H1 (cell line): ENCODE measurements at regions not wholly inside any gene's neighbourhood (a gene's known extent, or its start where the extent isn't known, plus 50 kb on each side); places are given as distances from the start of the nearest gene placed in this dataset.
A peak's percentile ranks its signal among the peaks of the same experiment; 100 is the strongest.

Experiments used
- CTCF ChIA-PET: fragments of 300-600 bp; sonication (Branson Sonifier 250); formaldehyde crosslinking; loops from one replicate; lab custom pipeline; 2021; ENCODE audit not compliant: partially characterized antibody; lab: Charles Lee
- POLR2A ChIA-PET: fragments of 300-600 bp; sonication (Branson Sonifier 250); formaldehyde crosslinking; loops from one replicate; lab custom pipeline; 2021; ENCODE audit warnings: inconsistent platforms; ENCODE audit not compliant: partially characterized antibody; lab: Charles Lee
- DNase-seq, 2 experiments: peaks; one replicate each; pipeline versions ENCODE4 v3.0.0 to v3.0.0-alpha.2; 2010 to 2022; ENCODE audit warnings: low spot score in 2 of 2, low read depth in 1 of 2, mixed read lengths in 1 of 2
- FAIRE-seq: peaks from 2 replicates; lab custom pipeline; 2011; peaks lifted over from hg19 to GRCh38; lab: Jason Lieb, UNC
- H2AFZ ChIP-seq: 2 replicates; pipeline ENCODE4 v1.8.1; 2012; ENCODE audit warnings: low read length, inconsistent platforms
- H2AK5ac ChIP-seq: 2 replicates; pipeline ENCODE4 v1.6.1; 2013; ENCODE audit warnings: low read depth, low read length
- H2BK120ac ChIP-seq: replicated peaks from 2 replicates; pipeline ENCODE3; 2013; ENCODE audit warnings: low read depth, low read length, inconsistent platforms
- H2BK12ac ChIP-seq: 2 replicates; pipeline ENCODE4 v1.6.1; 2013; ENCODE audit warnings: low read depth, low read length
- H2BK15ac ChIP-seq: 2 replicates; pipeline ENCODE4 v1.6.1; 2013; ENCODE audit warnings: low read length
- H2BK20ac ChIP-seq: 2 replicates; pipeline ENCODE4 v1.6.1; 2013; ENCODE audit warnings: low read length
- H2BK5ac ChIP-seq: 2 replicates; pipeline ENCODE4 v1.6.1; 2013; ENCODE audit warnings: low read depth, low read length
- H3K14ac ChIP-seq: 2 replicates; pipeline ENCODE4 v1.6.1; 2013; ENCODE audit warnings: inconsistent platforms; ENCODE audit not compliant: insufficient read length
- H3K18ac ChIP-seq: 2 replicates; pipeline ENCODE4 v1.6.1; 2013; ENCODE audit warnings: low read length; ENCODE audit errors: extremely low read depth
- H3K23ac ChIP-seq: 2 replicates; pipeline ENCODE4 v1.6.1; 2013; ENCODE audit warnings: inconsistent platforms; ENCODE audit not compliant: insufficient read length
- H3K23me2 ChIP-seq: 2 replicates; pipeline ENCODE4 v1.6.1; 2013; ENCODE audit warnings: low read depth, low read length
- H3K27ac ChIP-seq: 2 replicates; pipeline ENCODE4 v1.6.1; 2011; ENCODE audit warnings: low read depth, low read length, inconsistent platforms
- H3K27me3 ChIP-seq, 4 experiments: replicated peaks in 1 of 4; 1 replicate in 1 of 4; 2 replicates in 3 of 4; pipeline versions ENCODE4 v1.6.1 to v1.8.1; 2011 to 2013; ENCODE audit warnings: low read length in 3 of 4, mild to moderate bottlenecking in 3 of 4, inconsistent platforms in 2 of 4, mixed read lengths in 2 of 4, moderate library complexity in 1 of 4; ENCODE audit not compliant: control insufficient read depth in 3 of 4, insufficient read depth in 3 of 4; ENCODE audit errors: extremely low read depth in 1 of 4
- H3K36me3 ChIP-seq, 4 experiments: 2 replicates each; pipeline versions ENCODE4 v1.6.1 to v1.8.1; 2011 to 2013; ENCODE audit warnings: mild to moderate bottlenecking in 4 of 4, low read length in 3 of 4, moderate library complexity in 2 of 4, control low read depth in 1 of 4, inconsistent platforms in 1 of 4; ENCODE audit not compliant: insufficient read depth in 4 of 4, control insufficient read depth in 2 of 4
- H3K4ac ChIP-seq: replicated peaks from 2 replicates; pipeline ENCODE3; 2013; ENCODE audit warnings: low read length, low read depth, mixed read lengths, inconsistent platforms; ENCODE audit not compliant: insufficient read length
- H3K4me1 ChIP-seq, 4 experiments: replicated peaks in 1 of 4; 1 replicate in 1 of 4; 2 replicates in 3 of 4; pipeline versions ENCODE4 v1.6.1 to v1.8.1; 2011 to 2013; ENCODE audit warnings: low read length in 3 of 4, inconsistent platforms in 2 of 4, mixed read lengths in 1 of 4; ENCODE audit not compliant: insufficient read depth in 4 of 4, control insufficient read depth in 3 of 4
- H3K4me2 ChIP-seq, 2 experiments: 2 replicates each; pipeline versions ENCODE4 v1.6.1 to v1.8.1; 2011 to 2013; ENCODE audit warnings: low read depth in 2 of 2, low read length in 2 of 2, control low read depth in 1 of 2, inconsistent platforms in 1 of 2, mild to moderate bottlenecking in 1 of 2; ENCODE audit not compliant: insufficient read depth in 1 of 2
- H3K4me3 ChIP-seq, 4 experiments: fragments of 200-600, 300-600 bp in 1 of 4; sonication (generic), shearing (Covaris generic), sonication (Bioruptor Twin) in 1 of 4; 2 replicates each; pipeline versions ENCODE4 v1.5.1 to v1.8.1; 2011 to 2016; ENCODE audit warnings: low read length in 4 of 4, low read depth in 3 of 4, control low read depth in 2 of 4, inconsistent platforms in 2 of 4, mild to moderate bottlenecking in 2 of 4, mixed read lengths in 1 of 4, moderate library complexity in 1 of 4; ENCODE audit not compliant: insufficient read depth in 2 of 4; ENCODE audit errors: extremely low read depth in 1 of 4
- H3K56ac ChIP-seq: replicated peaks from 2 replicates; pipeline ENCODE3; 2013; ENCODE audit warnings: low read depth, mild to moderate bottlenecking, mixed read lengths, low read length, inconsistent platforms; ENCODE audit not compliant: insufficient read length
- H3K79me1 ChIP-seq: 2 replicates; pipeline ENCODE4 v1.6.1; 2013; ENCODE audit warnings: low read depth, low read length, control low read depth
- H3K79me2 ChIP-seq, 2 experiments: 2 replicates each; pipeline versions ENCODE4 v1.6.1 to v1.8.1; 2012 to 2013; ENCODE audit warnings: low read length in 2 of 2, mild to moderate bottlenecking in 2 of 2, inconsistent platforms in 1 of 2; ENCODE audit not compliant: insufficient read depth in 2 of 2, control insufficient read depth in 1 of 2
- H3K9ac ChIP-seq, 4 experiments: replicated peaks in 1 of 4; 1 replicate in 1 of 4; 2 replicates in 3 of 4; pipeline versions ENCODE4 v1.6.1 to v1.8.1; 2011 to 2013; ENCODE audit warnings: low read depth in 3 of 4, low read length in 3 of 4, control low read depth in 2 of 4, mild to moderate bottlenecking in 2 of 4, moderate library complexity in 2 of 4, inconsistent platforms in 1 of 4; ENCODE audit errors: extremely low read depth in 1 of 4
- H3K9me3 ChIP-seq, 2 experiments: 2 replicates each; pipeline versions ENCODE4 v1.6.1 to v1.8.1; 2012 to 2013; ENCODE audit warnings: mild to moderate bottlenecking in 2 of 2, moderate library complexity in 2 of 2, control low read depth in 1 of 2, inconsistent platforms in 1 of 2, low read depth in 1 of 2, low read length in 1 of 2, mixed read lengths in 1 of 2; ENCODE audit not compliant: insufficient read depth in 2 of 2
- H4K20me1 ChIP-seq, 2 experiments: replicated peaks in 1 of 2; 2 replicates each; pipeline versions ENCODE3 to v1.8.1; 2011 to 2013; ENCODE audit warnings: inconsistent platforms in 2 of 2, low read length in 2 of 2, mild to moderate bottlenecking in 1 of 2; ENCODE audit not compliant: insufficient read depth in 2 of 2, control insufficient read depth in 1 of 2
- H4K5ac ChIP-seq: 2 replicates; pipeline ENCODE4 v1.6.1; 2013; ENCODE audit warnings: low read length, low read depth, mixed read lengths, inconsistent platforms; ENCODE audit not compliant: insufficient read length
- H4K8ac ChIP-seq: 2 replicates; pipeline ENCODE4 v1.8.0; 2013; ENCODE audit warnings: mild to moderate bottlenecking, moderate library complexity, low read length, inconsistent platforms; ENCODE audit not compliant: insufficient read depth; ENCODE audit errors: extremely low read depth
- H4K91ac ChIP-seq: replicated peaks from 2 replicates; pipeline ENCODE3; 2013; ENCODE audit warnings: low read length, mixed read lengths, inconsistent platforms; ENCODE audit not compliant: insufficient read length
- NRF1 ChIP-seq: IDR thresholded peaks from 2 replicates; pipeline ENCODE4 v1.6.1; 2011; ENCODE audit warnings: mild to moderate bottlenecking, low read depth, low read length, improper control_type of control experiment
- POU5F1 ChIP-seq: IDR thresholded peaks from 2 replicates; pipeline ENCODE4 v1.6.1; 2011; ENCODE audit warnings: low read depth, mild to moderate bottlenecking, low read length, moderate library complexity
- WGBS, 2 experiments: shearing (Covaris generic) in 1 of 2; methylation state at CpG; one replicate each; pipeline versions ENCODE4 v1.1.6 to v1.1.7; 2013 to 2015; ENCODE audit warnings: low lambda C conversion rate in 2 of 2, mixed read lengths in 2 of 2, inconsistent platforms in 1 of 2, low coverage in 1 of 2, missing lambda C conversion rate in 1 of 2; ENCODE audit not compliant: insufficient replicate concordance in 2 of 2, insufficient coverage in 1 of 2, insufficient read length in 1 of 2; ENCODE audit errors: extremely low coverage in 1 of 2, missing lambda C conversion rate in 1 of 2; 5-methylcytosine and 5-hydroxymethylcytosine counted together

GRCh38 chr3:176577447-176577846, 619.8 kb downstream of the TBL1XR1 start:
- Histone ChIP-seq H2BK120ac (no peak overlapping the region), H3K79me1 (no peaks in the 10 kb centered on the region), H3K27ac (no peak overlapping the region), H4K8ac (no peak overlapping the region), H2BK12ac (no peak overlapping the region), H3K27me3 (peaks cover 0 to 2% (median 0%) of the 10 kb centered on the region in 4 experiments; a peak in 1 of 7 replicates), H3K36me3 (no peaks in the 10 kb centered on the region), H3K9ac (no peak overlapping the region), H4K20me1 (no peaks in the 10 kb centered on the region), H3K23me2 (no peaks in the 10 kb centered on the region; the same call in 1 of the 2 replicates), H3K4me1 (peaks cover 0 to 2% (median under 1%) of the 10 kb centered on the region in 4 experiments; a peak in 2 of 7 replicates), H3K4ac (no peak overlapping the region), H3K79me2 (no peaks in the 10 kb centered on the region), H2AFZ (no peak overlapping the region), H4K91ac (no peak overlapping the region), H3K23ac (no peak overlapping the region), H3K18ac (no peak overlapping the region), H2BK20ac (no peak overlapping the region), H3K9me3 (no peaks in the 10 kb centered on the region), H2BK5ac (no peak overlapping the region), H3K4me3 (no peak overlapping the region), H4K5ac (no peak overlapping the region), H3K4me2 (no peak overlapping the region), H2BK15ac (no peak overlapping the region), H3K56ac (no peak overlapping the region), H2AK5ac (no peak overlapping the region), H3K14ac (no peak overlapping the region)
- TF ChIP-seq NRF1 (0 out of 2 replicates have a peak, but pooled peaks have one; percentile 3), POU5F1 (no peak)
- FAIRE-seq (no peak), DNase-seq (no peak)
- ChIA-PET CTCF (no interaction called here), POLR2A (no interaction called here)
- 88% methylated on average over 5 of the region's 5 CpGs; no CpG with 5 or more reads in 1 of the 2 experiments for WGBS, 2 experiments
